Transverse colon (tissue), 4 donors: ENCODE measurements at regions not wholly inside any gene's neighbourhood (a gene's known extent, or its start where the extent isn't known, plus 50 kb on each side); places are given as distances from the start of the nearest gene placed in this dataset.
A peak's percentile ranks its signal among the peaks of the same experiment; 100 is the strongest.

ENCODE experiments used
- DNase-seq: peaks from one replicate; pipeline ENCODE4 v3.0.0-alpha.2; 2019
- H3K27ac ChIP-seq, 4 donors: fragments of 200-600 bp; sonication (generic); 2 replicates each; pipeline ENCODE4 v1.5.1; 2016 to 2018; ENCODE audit warnings: inconsistent platforms in 4 of 4
- H3K27me3 ChIP-seq: fragments of 200-600 bp; sonication (generic); 2 replicates; pipeline ENCODE4 v1.5.1; 2017; ENCODE audit warnings: inconsistent platforms
- H3K36me3 ChIP-seq, 4 donors: fragments of 200-600 bp; sonication (generic); 2 replicates each; pipeline ENCODE4 v1.5.1; 2017 to 2019; ENCODE audit warnings: inconsistent platforms in 4 of 4
- H3K4me1 ChIP-seq, 4 donors: fragments of 200-600 bp; sonication (generic); 2 replicates each; pipeline ENCODE4 v1.5.1; 2017 to 2020; ENCODE audit warnings: inconsistent platforms in 4 of 4
- H3K4me3 ChIP-seq, 4 donors: fragments of 200-600 bp; sonication (generic); 1 replicate in 1 of 4; 2 replicates in 3 of 4; pipeline versions ENCODE4 v1.5.1 to v1.6.1; 2017 to 2019; ENCODE audit warnings: inconsistent platforms in 4 of 4
- H3K9me3 ChIP-seq, 2 donors: fragments of 200-600 bp; sonication (generic); 2 replicates each; pipeline ENCODE4 v1.5.1; 2017 to 2019; ENCODE audit warnings: inconsistent platforms in 2 of 2
- CTCF ChIP-seq, 5 experiments: fragments of 200-600 bp in 3 of 5; fragments of 450-650 bp in 2 of 5; sonication (generic) in 3 of 5; IDR thresholded peaks; 1 replicate in 2 of 5; 2 replicates in 3 of 5; pipeline ENCODE4 v1.5.1; 2016 to 2017; ENCODE audit warnings: antibody characterized with exemption in 5 of 5, inconsistent platforms in 3 of 5, mild to moderate bottlenecking in 2 of 5, moderate library complexity in 1 of 5
- EP300 ChIP-seq: sonication (generic); formaldehyde crosslinking; IDR thresholded peaks from one replicate; pipeline ENCODE4 v1.6.1; 2017; ENCODE audit warnings: antibody characterized with exemption, low read depth
- POLR2A ChIP-seq: fragments of 450-650 bp; IDR thresholded peaks from one replicate; pipeline ENCODE4 v1.6.1; 2016; ENCODE audit warnings: antibody characterized with exemption, mild to moderate bottlenecking, moderate library complexity
- POLR2AphosphoS5 ChIP-seq, 3 donors: sonication (generic); formaldehyde crosslinking; IDR thresholded peaks; one replicate each; pipeline ENCODE4 v1.6.1; 2016; ENCODE audit warnings: antibody characterized with exemption in 3 of 3
- WGBS, 2 donors: methylation state at CpG; one replicate each; pipeline ENCODE4 v1.1.5; 2018; ENCODE audit warnings: low coverage in 1 of 2; 5-methylcytosine and 5-hydroxymethylcytosine counted together
- in situ Hi-C, 4 donors: fragments of 200-750 bp; cut with MboI; loops; one replicate each; pipeline versions ENCODE4 v1.15.0 to v1.15.1; 2017; ENCODE audit warnings: low sequenced_read_pairs in 3 of 4, low pct_ligation_motif_present in 1 of 4, low pct_unique_long_range_greater_than_20kb in 1 of 4
- intact Hi-C: fragments of 100-400 bp; cut with DNase I; formaldehyde crosslinking; loops from one replicate; pipeline ENCODE4 v1.15.1; 2023; ENCODE audit warnings: low total_unique reads

GRCh38 chr1:58156124-58156468, 390.4 kb downstream of the OMA1 start:
- in situ Hi-C loops: loop anchor here in 3 of 4 donors (25.0 kb wide), 1 partner anchor 1319 kb away; no protein-coding TSS in a partner anchor
- 78 to 80% methylated on average over 1 of the region's 1 CpG for WGBS, 2 donors
- no peak overlapping the region for H3K4me3 ChIP-seq

GRCh38 chr1:58155418-58156123, 391.0 kb downstream of the OMA1 start:
- H3K27me3 ChIP-seq: no peaks in the 10 kb centered on the region
- H3K9me3 ChIP-seq: no peaks in the 10 kb centered on the region
- in situ Hi-C loops (loop anchor here in 3 of 4 donors (25.0 kb wide), 1 partner anchor 1318 kb away; no protein-coding TSS in a partner anchor), intact Hi-C loops (no loop called here)
- DNase-seq: no peak
- H3K36me3 ChIP-seq: no peaks in the 10 kb centered on the region
- no peak overlapping the region for H3K4me3 ChIP-seq
- no peak overlapping the region for H3K27ac ChIP-seq
- TF ChIP-seq CTCF (IDR thresholded peaks at IDR 0.05) (peak in 4 of 5 experiments; percentile 12 to 34 (median 23)), POLR2AphosphoS5 (IDR thresholded peaks at IDR 0.05) (no peak)
- H3K4me1 ChIP-seq: no peaks in the 10 kb centered on the region
- 79 to 88% methylated on average over 6 to 7 of the region's 7 CpGs for WGBS, 2 donors

More at GRCh38 chr1:58156124-58156468, 390.4 kb downstream of the OMA1 start:
- Histone ChIP-seq H3K27me3 (no peaks in the 10 kb centered on the region), H3K27ac (no peak overlapping the region), H3K4me1 (no peaks in the 10 kb centered on the region), H3K36me3 (no peaks in the 10 kb centered on the region), H3K9me3 (no peaks in the 10 kb centered on the region)
- TF ChIP-seq POLR2A (no peak), POLR2AphosphoS5 (IDR thresholded peaks at IDR 0.05) (no peak), CTCF (IDR thresholded peaks at IDR 0.05) (no peak), EP300 (no peak)
- DNase-seq: no peak
- intact Hi-C loops: no loop called here

- H3K27me3 ChIP-seq: no peaks in the 10 kb centered on the region
- intact Hi-C loops (no loop called here), in situ Hi-C loops (loop anchor here in 3 of 4 donors (25.0 kb wide), 1 partner anchor 1317 kb away; no protein-coding TSS in a partner anchor)
- H3K9me3 ChIP-seq: no peaks in the 10 kb centered on the region
- no peak overlapping the region for H3K4me3 ChIP-seq
- WGBS, 2 donors: 78 to 100% methylated on average over 1 to 2 of the region's 2 CpGs
- H3K36me3 ChIP-seq: no peaks in the 10 kb centered on the region
- DNase-seq: no peak
- no peak for TF ChIP-seq POLR2AphosphoS5 (IDR thresholded peaks at IDR 0.05)
- TF ChIP-seq POLR2A: no peak
- no peak for TF ChIP-seq EP300
- no peak for TF ChIP-seq CTCF (IDR thresholded peaks at IDR 0.05)
- H3K4me1 ChIP-seq: no peaks in the 10 kb centered on the region
- no peak overlapping the region for H3K27ac ChIP-seq
Observed at GRCh38 chr1:58154256-58154655, 392.3 kb downstream of the OMA1 start.

GRCh38 chr1:58152697-58153096, 393.8 kb downstream of the OMA1 start:
- H3K27me3 ChIP-seq: no peaks in the 10 kb centered on the region
- H3K36me3 ChIP-seq: no peaks in the 10 kb centered on the region
- no peaks in the 10 kb centered on the region for H3K4me1 ChIP-seq
- 86 to 87% methylated on average over 3 of the region's 3 CpGs for WGBS, 2 donors
- no peak for DNase-seq
- no peak for TF ChIP-seq POLR2AphosphoS5 (IDR thresholded peaks at IDR 0.05)
- TF ChIP-seq POLR2A: no peak
- TF ChIP-seq EP300: no peak
- TF ChIP-seq CTCF (IDR thresholded peaks at IDR 0.05): no peak
- no peak overlapping the region for H3K27ac ChIP-seq
- no peaks in the 10 kb centered on the region for H3K9me3 ChIP-seq
- no peak overlapping the region for H3K4me3 ChIP-seq
- in situ Hi-C loops: loop anchor here in 3 of 4 donors (25.0 kb wide), 1 partner anchor 1315 kb away; no protein-coding TSS in a partner anchor
- intact Hi-C loops: no loop called here
